ENCODE measurements at regions not wholly inside any gene's neighbourhood (a gene's known extent, or its start where the extent isn't known, plus 50 kb on each side); places are given as distances from the start of the nearest gene placed in this dataset.

DNA sequence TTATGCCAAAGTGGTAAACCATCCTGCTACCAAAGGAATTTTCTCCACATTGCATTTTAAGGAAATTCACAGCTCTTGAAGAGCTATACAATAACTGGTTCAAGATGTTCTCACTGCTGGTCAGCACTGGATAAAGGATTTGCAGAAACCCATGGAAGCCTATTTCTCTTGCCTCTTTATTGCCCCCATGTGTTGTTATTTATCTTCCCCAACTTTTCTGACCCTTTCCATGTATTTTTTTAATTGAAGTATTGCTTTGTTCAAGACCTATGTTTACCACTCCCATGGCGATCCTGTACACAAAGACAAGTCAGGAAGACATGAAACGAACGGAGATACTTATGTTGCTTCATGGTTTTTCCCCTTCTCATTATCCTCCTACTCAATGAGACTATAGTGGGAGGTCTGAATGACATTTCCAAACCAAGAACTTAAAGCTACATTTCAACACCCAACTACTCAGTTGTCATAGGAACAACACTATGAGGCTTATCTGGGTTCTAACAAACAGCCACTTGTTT lies 566.4 kb upstream of the DIPK2B start:
- DNase-seq: no peak

DNA sequence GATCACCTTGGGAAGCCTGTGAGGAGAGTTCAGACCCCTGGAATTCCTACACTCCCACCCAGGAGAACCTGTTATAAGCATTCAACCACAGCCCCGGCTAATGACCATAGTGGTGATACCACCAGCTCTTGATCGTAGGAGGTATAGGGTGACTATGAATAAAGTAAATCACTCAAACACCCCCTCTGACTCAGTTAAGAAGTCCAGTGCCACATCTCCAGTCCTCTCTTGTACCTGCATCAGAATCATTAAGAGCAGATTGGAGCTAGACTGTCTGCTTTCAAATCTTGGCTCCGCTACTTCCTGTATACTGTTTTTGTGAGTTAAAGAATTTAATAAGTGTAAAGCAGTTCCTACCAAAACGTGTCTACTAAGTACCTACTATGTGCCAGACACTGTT lies 565.1 kb upstream of the DIPK2B start:
- DNase-seq: no peak

DNA sequence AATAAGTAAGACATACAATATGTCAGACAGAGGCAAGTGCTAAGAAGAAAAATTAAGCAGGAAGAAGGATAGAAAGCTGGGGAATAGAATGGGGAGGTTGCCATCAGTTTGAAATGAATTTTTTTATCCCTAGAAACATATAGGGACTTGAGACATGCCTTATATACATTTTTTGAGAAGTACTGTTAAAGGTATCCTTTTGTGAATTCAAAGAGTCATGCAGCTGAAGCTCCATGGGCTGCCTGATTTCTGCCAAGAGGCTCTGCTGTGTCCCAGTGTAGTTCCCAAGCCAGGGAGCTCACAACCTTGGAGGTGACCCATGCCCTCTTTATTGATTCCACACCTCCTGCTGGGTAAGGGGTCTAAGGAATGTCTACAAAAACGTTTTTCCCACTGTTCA lies 564.6 kb upstream of the DIPK2B start:
- DNase-seq: no peak

DNA sequence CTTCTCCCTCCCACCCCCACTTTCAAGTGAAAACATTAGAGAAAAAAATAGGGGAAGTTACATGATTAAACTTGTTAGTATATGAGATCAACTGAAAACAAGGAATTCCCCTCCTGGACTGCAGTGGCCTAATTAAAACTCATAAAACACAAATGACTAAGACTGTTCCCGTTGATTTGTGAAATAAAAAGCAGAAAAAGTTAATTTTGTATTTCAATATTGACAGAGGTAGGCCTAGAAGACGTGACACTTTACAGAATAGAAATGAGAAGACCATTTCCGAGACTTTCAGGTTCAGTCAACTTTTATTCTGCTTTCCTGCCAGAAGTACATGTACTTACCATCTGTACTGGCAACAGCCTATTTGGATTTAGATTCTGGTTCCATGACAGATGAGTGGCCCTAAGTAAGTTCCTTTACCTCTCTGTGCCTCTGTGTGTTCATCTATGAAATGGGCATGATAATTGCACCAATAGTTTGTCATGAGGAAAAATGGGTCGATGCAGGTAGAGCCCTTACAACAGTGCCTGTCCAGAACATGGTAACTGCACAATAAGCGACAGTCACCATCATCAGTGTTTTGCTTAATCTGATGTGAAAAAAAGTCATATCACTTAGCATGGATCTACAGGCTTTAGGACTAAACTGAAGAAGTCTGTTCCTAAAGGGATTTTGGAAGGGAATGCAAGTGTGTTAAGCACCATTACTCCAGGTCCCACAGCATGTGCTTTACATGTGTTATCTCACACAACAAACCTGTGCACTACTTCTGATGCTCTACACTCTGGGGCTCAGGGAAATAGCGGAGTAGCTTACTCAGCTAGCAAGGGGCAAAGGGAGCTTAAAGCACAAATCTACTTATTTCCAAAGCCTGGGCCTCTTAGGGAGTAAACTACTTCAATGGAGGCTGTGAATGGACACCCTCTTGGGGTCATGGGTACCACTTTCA lies 562.3 kb upstream of the DIPK2B start:
- DNase-seq: no peak

DNA sequence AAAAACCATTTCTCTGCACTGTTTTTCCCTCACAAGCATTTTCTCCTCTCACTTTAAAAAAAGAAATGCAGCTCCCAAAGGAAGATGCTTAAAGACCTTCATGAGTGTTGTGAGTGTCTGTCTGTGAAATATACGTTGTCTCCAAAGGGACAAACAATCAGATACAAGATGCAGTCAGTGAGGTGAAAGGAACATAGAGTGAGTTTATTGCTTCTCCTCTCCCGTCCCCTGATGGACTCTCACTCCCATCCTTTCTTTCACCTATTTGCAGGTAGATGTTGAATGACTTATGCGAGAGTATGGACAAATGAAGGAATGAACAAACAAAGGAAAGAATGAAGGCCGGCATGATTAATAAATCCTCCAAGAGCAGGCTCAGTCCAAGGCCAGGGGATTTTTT lies 561.2 kb upstream of the DIPK2B start:
- DNase-seq: no peak

GRCh38 chrX:45760187-45760742 lies 559.6 kb upstream of the DIPK2B start:
- DNase-seq: no peak

- DNase-seq: no peak
Measured at GRCh38 chrX:45758738-45759397, 558.2 kb upstream of the DIPK2B start.

DNA sequence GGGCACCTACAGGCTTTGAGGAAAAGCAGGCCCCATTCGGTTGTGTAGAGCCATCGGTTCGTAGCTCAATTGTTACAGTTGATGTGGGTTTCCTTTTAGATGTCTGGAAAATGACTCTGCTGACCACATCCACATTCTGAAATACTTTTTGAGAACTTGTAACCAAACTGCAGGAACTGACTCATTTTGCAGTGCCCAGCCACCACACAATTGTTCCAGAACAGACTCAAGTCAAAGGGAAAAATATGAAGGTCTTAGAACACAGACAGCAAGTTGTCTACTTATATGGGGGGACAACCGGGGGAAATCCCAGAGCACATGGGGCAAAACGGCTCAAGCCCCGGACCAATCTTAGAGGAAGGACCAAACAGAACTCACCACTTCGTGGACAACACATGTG lies 557.6 kb upstream of the DIPK2B start:
- DNase-seq: no peak

DNA sequence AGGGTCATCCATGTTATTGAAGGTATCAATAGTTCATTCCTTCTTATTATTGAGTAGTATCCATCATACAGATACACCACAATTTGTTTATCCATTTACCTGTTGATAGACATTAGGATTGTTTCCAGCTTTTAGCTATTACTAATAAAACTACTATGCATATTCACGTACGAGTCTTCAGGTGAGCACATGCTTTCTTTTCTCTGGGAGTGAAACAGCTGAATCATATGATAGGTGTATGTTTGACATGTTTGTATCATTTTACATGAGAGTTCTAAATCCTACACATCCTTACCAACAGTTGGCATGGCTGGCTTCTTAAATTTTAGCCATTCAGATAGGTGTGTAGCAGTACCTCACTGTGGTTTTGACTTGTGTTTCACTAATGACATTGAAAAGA lies 556.6 kb upstream of the DIPK2B start:
- DNase-seq: no peak

DNA sequence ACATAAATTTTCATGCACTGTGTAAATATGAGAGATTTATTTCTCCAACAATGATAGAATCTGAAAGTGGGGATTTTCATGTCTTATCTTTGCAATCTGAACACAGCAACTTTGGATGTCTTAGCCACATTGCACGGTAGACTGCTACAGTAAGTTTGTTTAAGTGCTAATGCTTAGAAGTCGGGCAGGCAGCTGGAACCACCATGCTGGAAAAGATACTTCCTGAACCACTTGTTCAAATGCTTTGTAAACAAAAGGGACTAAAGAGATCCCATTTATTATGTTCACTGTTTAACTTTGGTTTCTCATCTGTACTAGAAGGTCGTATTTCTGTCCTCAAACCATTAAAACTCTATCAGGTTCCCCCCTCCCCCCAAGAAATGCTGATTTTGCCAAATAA lies 555.9 kb upstream of the DIPK2B start:
- peak; percentile 28 for DNase-seq

- no peak for DNase-seq
Measured at GRCh38 chrX:45755703-45756102, 555.0 kb upstream of the DIPK2B start.

DNA sequence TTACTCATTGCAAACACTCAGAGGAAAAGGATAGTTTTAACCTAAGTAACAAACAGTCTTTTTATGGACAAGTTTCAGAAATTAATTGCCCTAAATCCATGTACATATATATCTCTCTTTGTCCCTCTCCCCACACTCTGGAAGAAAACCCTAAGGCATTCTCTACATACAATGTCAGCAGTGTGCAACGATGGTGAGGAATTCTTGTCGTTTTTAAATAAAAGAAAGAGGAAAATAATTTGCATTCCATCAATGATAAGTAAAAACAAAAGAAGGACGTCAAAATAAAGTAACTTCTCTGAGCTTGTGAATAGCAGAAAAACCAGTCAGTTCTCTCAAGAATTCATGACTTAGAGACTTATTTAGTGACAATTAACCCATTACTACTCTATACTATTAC lies 550.5 kb upstream of the DIPK2B start:
- DNase-seq: no peak

GRCh38 chrX:45750639-45751038 lies 550.0 kb upstream of the DIPK2B start:
- no peak for DNase-seq

GRCh38 chrX:45749375-45749774 lies 548.7 kb upstream of the DIPK2B start:
- no peak for DNase-seq

GRCh38 chrX:45748369-45748774 lies 547.7 kb upstream of the DIPK2B start:
- DNase-seq: no peak

GRCh38 chrX:45747905-45748304 lies 547.2 kb upstream of the DIPK2B start:
- DNase-seq: no peak

GRCh38 chrX:45745479-45745878 lies 544.8 kb upstream of the DIPK2B start:
- DNase-seq: no peak

DNA sequence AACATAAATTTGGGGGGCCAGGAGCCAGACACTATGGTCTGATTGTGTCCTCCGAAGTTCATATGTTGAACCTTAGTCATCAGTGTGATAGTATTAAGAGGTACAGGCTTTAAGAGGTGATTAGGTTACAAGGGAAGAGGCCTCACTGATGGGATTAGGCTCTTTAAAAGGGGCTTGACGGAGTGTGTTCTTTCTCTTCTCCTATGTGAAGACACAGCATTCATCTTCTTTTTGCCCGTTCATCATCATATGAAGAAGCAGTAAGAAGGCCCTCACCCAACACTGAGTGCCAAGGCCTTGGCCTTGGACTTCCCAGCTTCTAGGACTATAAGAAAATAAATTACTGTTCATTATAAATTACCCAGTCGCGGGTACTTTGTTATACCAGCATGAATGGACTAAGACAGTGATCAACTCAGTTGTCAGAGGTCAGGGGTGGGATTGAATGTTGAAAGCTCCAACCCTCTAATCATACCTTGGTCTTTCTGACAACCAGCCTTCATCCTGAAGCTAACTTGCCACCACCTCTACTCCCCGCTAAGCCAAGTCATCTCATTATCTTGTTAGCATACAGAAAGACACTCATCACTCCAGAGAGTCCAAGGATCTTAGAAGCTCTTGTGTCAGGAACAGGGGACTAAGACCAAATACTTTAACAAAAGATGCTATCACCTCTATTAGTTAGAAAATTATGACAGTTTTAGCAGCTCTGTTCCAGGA lies 543.4 kb upstream of the DIPK2B start:
- DNase-seq: no peak

DNA sequence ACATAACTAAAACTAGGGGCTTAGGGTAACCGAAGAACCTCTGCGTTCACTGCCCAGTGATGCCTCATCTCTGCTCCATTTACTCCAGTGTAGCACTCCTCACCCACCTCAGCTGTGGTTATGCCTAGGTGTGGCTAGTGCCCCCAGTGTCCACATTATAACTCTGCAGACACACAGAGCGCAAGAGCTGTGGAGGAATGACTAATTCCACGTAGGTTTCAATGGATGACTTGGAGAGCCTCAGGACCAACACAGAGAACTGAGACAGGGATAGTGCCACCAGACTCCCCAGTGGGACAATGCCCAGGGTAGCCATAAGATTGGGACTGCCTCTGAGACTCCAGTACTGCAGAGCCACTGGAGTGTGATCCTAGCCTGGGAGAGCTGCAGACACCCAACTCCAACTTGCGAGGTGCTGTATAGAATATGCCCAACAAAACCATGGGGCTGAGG lies 542.4 kb upstream of the DIPK2B start:
- DNase-seq: no peak

- DNase-seq: no peak
Measured at GRCh38 chrX:45740291-45740690, 539.6 kb upstream of the DIPK2B start.

DNA sequence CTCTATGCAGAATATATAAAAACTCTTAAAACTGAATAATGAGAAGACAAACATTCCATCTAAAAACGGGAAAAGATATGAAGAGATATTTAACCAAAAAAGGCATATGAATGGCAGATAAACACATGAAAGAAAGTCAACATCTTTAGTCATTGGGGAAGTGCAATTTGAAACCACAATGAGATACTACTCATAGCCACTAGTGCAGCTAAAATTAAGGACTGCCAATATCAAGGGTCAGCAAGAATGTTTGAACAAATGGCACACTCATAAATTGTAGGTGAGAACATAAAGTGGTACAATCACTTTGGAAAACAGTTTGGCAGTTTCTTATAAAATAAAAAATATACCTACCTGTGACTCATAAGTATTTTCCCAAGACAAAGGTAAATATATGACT lies 534.9 kb upstream of the DIPK2B start:
- no peak for DNase-seq

GRCh38 chrX:45731448-45731847 lies 530.8 kb upstream of the DIPK2B start:
- DNase-seq: no peak

DNA sequence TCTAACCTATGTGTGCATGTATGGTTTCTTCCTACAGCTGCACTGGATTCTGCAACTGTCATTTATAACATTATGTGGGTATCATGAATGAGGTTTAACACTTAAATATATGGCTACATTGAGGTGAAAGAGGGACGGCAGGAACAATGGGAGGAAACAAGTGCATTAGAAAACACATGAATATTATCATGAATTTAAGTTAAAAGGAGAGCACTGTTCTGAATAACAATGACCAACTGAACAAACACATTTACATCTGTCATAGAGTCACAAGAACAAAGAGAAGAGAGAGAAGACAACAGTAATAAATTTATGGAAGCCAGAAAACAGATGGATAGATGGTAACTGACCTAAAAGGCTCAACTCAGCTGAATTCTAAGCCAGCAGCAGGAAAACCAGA lies 527.1 kb upstream of the DIPK2B start:
- no peak for DNase-seq

Measured in NCI-H1417 treated with DMSO at 0.1 percent for 48 hours (cell line).